GM12892 (cell line): ENCODE measurements at regions not wholly inside any gene's neighbourhood (a gene's known extent, or its start where the extent isn't known, plus 50 kb on each side); places are given as distances from the start of the nearest gene placed in this dataset.
"Not testable (repeated sequence)": the region's sequence is repeated elsewhere in the genome, so short reads cannot be mapped to it uniquely, and the experiment has no call there.

Experiments used
- POLR2A ChIP-seq: IDR thresholded peaks from 2 replicates; pipeline ENCODE4 v1.6.1; 2011; ENCODE audit warnings: low read depth, low read length, control low read depth
- POLR2AphosphoS5 ChIP-seq: IDR thresholded peaks from 2 replicates; pipeline ENCODE4 v1.6.1; 2011; ENCODE audit warnings: low read depth, low read length, control low read depth
- TAF1 ChIP-seq: IDR thresholded peaks from 2 replicates; pipeline ENCODE4 v1.6.1; 2011; ENCODE audit warnings: low read depth, mild to moderate bottlenecking, control low read depth, low read length, borderline replicate concordance

DNA sequence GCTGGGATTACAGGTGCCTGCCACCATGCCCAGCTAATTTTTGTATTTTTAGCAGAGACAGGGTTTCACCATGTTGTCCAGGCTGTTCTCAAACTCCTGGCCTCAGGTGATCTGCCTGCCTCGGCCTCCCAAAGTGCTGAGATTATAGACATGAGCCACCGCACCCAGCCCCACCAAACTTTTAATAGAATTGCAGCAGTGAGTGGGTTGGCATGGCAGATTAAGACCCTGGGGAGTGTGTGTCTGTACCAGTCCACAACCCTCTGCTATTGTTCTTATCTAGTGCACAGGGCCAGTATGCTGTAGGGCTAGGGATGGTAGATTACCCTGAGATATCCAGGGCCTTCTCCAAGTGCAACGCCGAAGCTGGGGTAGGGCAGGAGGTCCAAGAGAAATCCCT is 211.0 kb downstream of the BCL11A start:
- TF ChIP-seq POLR2AphosphoS5, POLR2A, TAF1: not testable (repeated sequence)
